GM18511 (cell line): ENCODE measurements at regions not wholly inside any gene's neighbourhood (a gene's known extent, or its start where the extent isn't known, plus 50 kb on each side); places are given as distances from the start of the nearest gene placed in this dataset.
A peak's percentile ranks its signal among the peaks of the same experiment; 100 is the strongest.
"Not testable (repeated sequence)": the region's sequence is repeated elsewhere in the genome, so short reads cannot be mapped to it uniquely, and the experiment has no call there.

Experiments
- ATAC-seq: cut with Tn5 transposase; IDR thresholded peaks from one replicate; pipeline ENCODE4 v1.9.1; 2021; ENCODE audit warnings: mild to moderate bottlenecking, moderate library complexity; ENCODE audit not compliant: unreplicated experiment

GRCh38 chr12:89845767-89846166 is 137.1 kb upstream of the ATP2B1 start:
- ATAC-seq, result no peak

GRCh38 chr12:89845366-89845765 is 136.7 kb upstream of the ATP2B1 start:
- no peak for ATAC-seq

GRCh38 chr12:89844539-89844938 is 135.9 kb upstream of the ATP2B1 start:
- no peak for ATAC-seq

- ATAC-seq, result peak; percentile 46
Observed at GRCh38 chr12:89840162-89840922, 131.7 kb upstream of the ATP2B1 start.

GRCh38 chr12:89839444-89839843 is 130.8 kb upstream of the ATP2B1 start:
- no peak for ATAC-seq

DNA sequence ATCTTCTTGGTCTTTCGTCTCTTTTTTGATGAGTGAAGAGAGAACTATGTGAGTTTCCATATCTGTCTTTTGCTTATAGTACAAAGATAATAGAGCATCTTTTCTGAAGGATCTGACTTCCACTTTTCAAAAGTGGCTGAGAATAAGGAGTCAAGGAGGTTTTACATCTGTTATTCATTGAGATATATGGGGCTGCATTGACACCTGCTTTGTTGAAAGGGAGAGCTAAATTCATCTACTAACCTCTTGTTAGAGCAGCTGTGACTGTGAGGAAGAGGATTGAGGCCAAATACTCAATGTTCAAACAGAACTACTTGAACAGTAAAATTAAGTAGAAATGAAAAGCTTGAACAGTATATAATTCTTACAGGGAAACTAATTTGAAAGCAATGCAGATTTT is 130.2 kb upstream of the ATP2B1 start:
- ATAC-seq, result no peak

- ATAC-seq, result no peak
Observed at GRCh38 chr12:89836026-89836425, 127.4 kb upstream of the ATP2B1 start.

DNA sequence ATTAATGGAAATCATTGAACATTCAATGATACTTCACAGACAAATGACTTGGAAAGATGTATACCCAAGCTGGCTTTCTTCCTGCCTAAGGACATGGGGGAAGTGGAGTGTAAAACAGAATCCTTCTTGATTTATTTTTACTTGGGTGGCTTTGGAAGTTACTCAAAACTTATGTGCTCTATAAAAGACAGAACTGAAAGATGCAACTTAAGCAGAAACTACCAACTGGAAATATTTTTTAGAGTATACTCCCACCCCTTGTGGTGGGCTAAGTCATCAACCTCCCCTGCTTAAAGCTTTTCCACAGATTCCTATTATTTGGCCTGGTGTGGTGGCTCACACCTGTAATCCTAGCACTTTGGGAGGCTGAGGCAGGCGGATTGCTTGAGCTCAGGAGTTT is 126.0 kb upstream of the ATP2B1 start:
- no peak for ATAC-seq

DNA sequence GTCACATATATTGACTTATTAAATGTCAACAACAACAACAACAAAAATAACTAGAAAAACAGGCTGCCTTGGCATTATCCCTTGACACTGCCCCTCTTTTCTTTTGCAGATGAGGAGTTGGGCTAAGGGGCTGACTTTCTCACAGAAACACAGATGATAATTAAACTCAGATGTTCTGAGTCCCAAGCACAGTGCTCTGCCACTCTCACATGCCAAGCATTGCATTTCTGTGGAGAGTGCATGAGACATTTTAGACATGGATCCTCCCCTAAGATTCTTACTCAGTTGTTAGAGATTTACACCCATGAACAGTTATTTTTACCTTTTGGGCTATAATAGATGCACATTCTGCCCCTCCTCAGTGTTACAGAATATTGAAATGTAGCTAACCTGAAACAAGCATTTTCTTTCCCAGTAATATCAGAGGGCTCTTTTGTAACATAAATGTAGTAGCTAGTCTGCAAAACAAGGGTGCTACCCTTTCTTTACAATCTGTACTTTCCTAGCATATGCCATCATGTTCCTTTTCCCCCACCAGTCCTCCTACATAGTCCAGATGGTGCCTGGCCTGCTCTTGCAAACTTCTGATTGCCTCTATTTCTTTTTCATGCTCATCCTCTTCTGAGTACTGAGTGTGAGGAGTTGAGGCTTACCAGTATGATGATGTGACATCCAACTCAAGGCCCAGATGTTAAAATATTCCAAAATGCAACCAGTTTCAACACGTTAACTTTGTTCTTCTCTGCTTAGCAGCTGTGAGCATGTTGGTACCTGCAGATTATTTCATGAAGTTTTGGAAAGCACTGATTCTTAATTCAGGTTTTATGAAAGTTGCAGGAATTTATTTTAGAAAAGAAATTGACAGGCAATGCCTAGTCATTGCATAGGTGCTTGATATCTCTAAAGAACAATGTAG is 125.0 kb upstream of the ATP2B1 start:
- no peak for ATAC-seq

DNA sequence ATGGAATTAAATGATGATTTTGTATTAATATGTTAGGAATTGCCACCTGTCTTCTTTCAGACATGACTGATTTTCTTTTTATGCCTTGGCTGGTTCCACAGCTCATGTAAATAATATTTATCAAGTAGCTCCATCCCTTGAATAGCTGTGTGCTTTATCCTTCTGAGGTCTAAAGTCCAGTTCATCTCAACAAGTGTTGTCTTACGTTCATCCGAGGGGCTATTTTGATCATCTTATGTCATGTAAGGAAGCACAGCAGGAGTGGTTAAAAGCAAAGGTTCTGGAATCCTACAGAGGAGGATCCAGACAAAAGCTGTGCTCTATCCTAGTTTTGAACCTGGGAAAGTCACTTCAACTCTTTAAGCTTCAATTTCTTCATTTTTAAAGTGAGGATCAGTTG is 123.7 kb upstream of the ATP2B1 start:
- ATAC-seq, result no peak

GRCh38 chr12:89831310-89832095 is 122.9 kb upstream of the ATP2B1 start:
- ATAC-seq, result no peak

GRCh38 chr12:89829434-89829975 is 120.9 kb upstream of the ATP2B1 start:
- ATAC-seq, result no peak

- ATAC-seq, result no peak
Observed at GRCh38 chr12:89828575-89828974, 119.9 kb upstream of the ATP2B1 start.

DNA sequence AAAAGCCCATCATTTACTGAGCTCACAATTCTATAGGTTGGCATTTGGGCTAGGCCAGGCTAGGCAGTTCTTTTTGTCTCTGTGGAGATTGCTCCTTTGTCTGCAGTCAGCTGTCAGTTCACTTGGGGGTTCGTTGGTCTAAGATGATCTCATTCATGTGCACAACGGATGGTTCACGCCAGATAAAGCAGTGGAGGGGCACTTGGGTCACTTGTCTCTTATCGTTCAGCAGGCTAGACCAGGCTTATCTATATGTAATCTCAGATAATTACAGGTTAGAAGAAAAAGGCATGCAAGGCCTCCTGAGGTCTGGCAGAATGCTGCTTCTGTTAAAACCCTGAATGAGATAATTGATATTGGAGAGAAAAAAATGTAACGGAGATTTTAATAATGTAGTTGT is 119.0 kb upstream of the ATP2B1 start:
- no peak for ATAC-seq

- ATAC-seq, result no peak
Observed at GRCh38 chr12:89826468-89826867, 117.8 kb upstream of the ATP2B1 start.

- ATAC-seq, result no peak
Observed at GRCh38 chr12:89825591-89826449, 117.2 kb upstream of the ATP2B1 start.

GRCh38 chr12:89824822-89825221 is 116.2 kb upstream of the ATP2B1 start:
- no peak for ATAC-seq

DNA sequence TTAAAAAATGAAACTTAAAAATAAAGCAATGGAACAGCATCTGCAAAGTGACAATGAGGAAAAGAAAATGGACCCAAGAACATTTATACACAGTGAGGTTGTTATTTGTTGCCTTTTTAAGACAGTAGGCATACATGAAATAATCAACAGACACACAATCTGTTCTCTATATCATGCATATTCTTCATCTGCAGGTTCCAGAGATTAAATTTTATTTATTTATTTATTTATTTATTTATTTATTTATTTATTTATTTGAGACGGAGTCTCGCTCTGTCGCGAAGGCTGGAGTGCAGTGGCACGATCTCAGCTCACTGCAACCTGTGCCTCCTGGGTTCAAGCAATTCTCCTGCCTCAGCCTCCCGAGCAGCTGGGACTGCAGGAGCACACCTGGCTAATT is 114.4 kb upstream of the ATP2B1 start:
- not testable (repeated sequence) for ATAC-seq

DNA sequence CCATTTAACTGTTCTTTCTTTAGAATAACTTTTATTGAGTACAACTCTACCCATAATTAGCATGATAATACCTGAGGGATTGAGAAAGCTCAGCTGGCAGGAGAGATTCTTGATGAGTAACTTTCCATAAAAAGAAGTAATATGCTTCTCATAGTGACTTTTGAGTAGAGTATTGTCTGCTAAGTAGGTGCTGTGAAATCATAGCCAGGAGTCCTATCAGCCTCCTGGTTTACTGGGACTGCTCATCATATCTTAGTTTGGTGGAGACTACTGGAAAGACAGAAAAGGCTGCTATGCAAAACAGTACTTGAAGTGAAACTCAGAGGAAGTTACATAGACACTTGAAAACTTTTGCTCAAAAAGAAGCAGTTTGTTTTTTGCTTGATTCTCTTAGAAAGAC is 113.3 kb upstream of the ATP2B1 start:
- peak; percentile 69 for ATAC-seq
